IMR-90 (cell line): ENCODE measurements at regions not wholly inside any gene's neighbourhood (a gene's known extent, or its start where the extent isn't known, plus 50 kb on each side); places are given as distances from the start of the nearest gene placed in this dataset.

Source experiments
- ATAC-seq: fragments of 200-7000 bp; cut with Tn5 transposase; 2 replicates; pipeline ENCODE4 v1.9.1; 2020; ENCODE audit warnings: low read depth, mild to moderate bottlenecking, moderate library complexity
- BruUV-seq: library from RNA; stranded (reverse); fragments of 400-500 nt; replicated peaks from 2 replicates; lab custom pipeline; 2021; lab: Mats Ljungman, UMichigan
- CTCF ChIA-PET: fragments of 300-600 bp; formaldehyde crosslinking; extraction: SDS; loops from one replicate; lab custom pipeline; 2021; ENCODE audit warnings: antibody characterized with exemption; lab: Yijun Ruan, JAX
- POLR2A ChIA-PET: fragments of 300-600 bp; sonication (Branson Sonifier 250); formaldehyde crosslinking; loops from one replicate; lab custom pipeline; 2022; ENCODE audit warnings: antibody characterized with exemption; ENCODE audit not compliant: unreplicated experiment; lab: Charles Lee
- DNase-seq: peaks from one replicate; pipeline ENCODE4 v3.0.0; 2013
- H2AFZ ChIP-seq: replicated peaks from 2 replicates; pipeline ENCODE3; 2013; ENCODE audit warnings: low read length, mild to moderate bottlenecking; ENCODE audit not compliant: poor library complexity
- H2AK5ac ChIP-seq: 2 replicates; pipeline ENCODE4 v1.6.1; 2013; ENCODE audit warnings: low read depth, low read length, inconsistent platforms
- H2AK9ac ChIP-seq: replicated peaks from 2 replicates; pipeline ENCODE3; 2013; ENCODE audit warnings: mild to moderate bottlenecking, low read depth, low read length, moderate library complexity; ENCODE audit not compliant: poor library complexity
- H2BK120ac ChIP-seq: 2 replicates; pipeline ENCODE4 v1.6.1; 2013; ENCODE audit warnings: low read depth, low read length, inconsistent platforms
- H2BK15ac ChIP-seq: 3 replicates; pipeline ENCODE4 v1.6.1; 2013; ENCODE audit warnings: low read depth, low read length, inconsistent platforms
- H2BK20ac ChIP-seq: 2 replicates; pipeline ENCODE4 v1.6.1; 2013; ENCODE audit warnings: low read depth, mild to moderate bottlenecking, inconsistent platforms, low read length, moderate library complexity
- H2BK5ac ChIP-seq: 2 replicates; pipeline ENCODE4 v1.6.1; 2013; ENCODE audit warnings: mild to moderate bottlenecking, low read depth, low read length, inconsistent platforms; ENCODE audit not compliant: poor library complexity, severe bottlenecking
- H3K14ac ChIP-seq: replicated peaks from 2 replicates; pipeline ENCODE4 v1.6.1; 2013; ENCODE audit warnings: low read depth, low read length, inconsistent platforms
- H3K18ac ChIP-seq: 2 replicates; pipeline ENCODE4 v1.6.1; 2013; ENCODE audit warnings: low read depth, low read length, control low read depth
- H3K23ac ChIP-seq: 2 replicates; pipeline ENCODE4 v1.6.1; 2013; ENCODE audit warnings: low read depth, low read length, inconsistent platforms
- H3K27ac ChIP-seq: 2 replicates; pipeline ENCODE4 v1.5.1; 2013; ENCODE audit warnings: mild to moderate bottlenecking, control low read depth, low read length; ENCODE audit not compliant: insufficient read depth
- H3K27me3 ChIP-seq: 2 replicates; pipeline ENCODE4 v1.6.1; 2013; ENCODE audit warnings: low read length; ENCODE audit not compliant: control insufficient read depth, insufficient read depth
- H3K36me3 ChIP-seq: 2 replicates; pipeline ENCODE4 v1.6.1; 2013; ENCODE audit warnings: low read length, mixed read lengths; ENCODE audit not compliant: control insufficient read depth, insufficient read depth
- H3K4ac ChIP-seq: 2 replicates; pipeline ENCODE4 v1.6.1; 2013; ENCODE audit warnings: low read depth, low read length, inconsistent platforms
- H3K4me1 ChIP-seq: 2 replicates; pipeline ENCODE4 v1.6.1; 2013; ENCODE audit warnings: low read length, mixed read lengths; ENCODE audit not compliant: control insufficient read depth, insufficient read depth
- H3K4me2 ChIP-seq: 2 replicates; pipeline ENCODE4 v1.6.1; 2013; ENCODE audit warnings: low read depth, mild to moderate bottlenecking, control low read depth, low read length, moderate library complexity
- H3K4me3 ChIP-seq: 2 replicates; pipeline ENCODE4 v1.5.1; 2013; ENCODE audit warnings: low read depth, mild to moderate bottlenecking, control low read depth, low read length, moderate library complexity; ENCODE audit not compliant: insufficient read depth
- H3K56ac ChIP-seq: 2 replicates; pipeline ENCODE4 v1.6.1; 2013; ENCODE audit warnings: low read length, inconsistent platforms; ENCODE audit not compliant: insufficient read depth; ENCODE audit errors: extremely low read depth
- H3K79me1 ChIP-seq, 2 experiments: 2 replicates each; pipeline ENCODE4 v1.6.1; 2013; ENCODE audit warnings: low read length in 2 of 2, inconsistent platforms in 1 of 2, low read depth in 1 of 2
- H3K9ac ChIP-seq: 2 replicates; pipeline ENCODE4 v1.6.1; 2013; ENCODE audit warnings: low read depth, low read length, control low read depth
- H3K9me1 ChIP-seq: 2 replicates; pipeline ENCODE4 v1.6.1; 2013; ENCODE audit warnings: low read length, inconsistent platforms; ENCODE audit not compliant: insufficient read depth
- H3K9me3 ChIP-seq: 2 replicates; pipeline ENCODE4 v1.6.1; 2013; ENCODE audit warnings: low read length; ENCODE audit not compliant: control insufficient read depth, insufficient read depth
- H4K20me1 ChIP-seq: 2 replicates; pipeline ENCODE4 v1.6.1; 2013; ENCODE audit warnings: low read length, inconsistent platforms; ENCODE audit not compliant: insufficient read depth
- H4K5ac ChIP-seq: 2 replicates; pipeline ENCODE4 v1.6.1; 2013; ENCODE audit warnings: mild to moderate bottlenecking, low read depth, low read length, control low read depth
- H4K8ac ChIP-seq, 2 experiments: 2 replicates each; pipeline ENCODE4 v1.6.1; 2013; ENCODE audit warnings: low read depth in 2 of 2, low read length in 2 of 2, control low read depth in 1 of 2, inconsistent platforms in 1 of 2
- H4K91ac ChIP-seq: 2 replicates; pipeline ENCODE4 v1.6.1; 2013; ENCODE audit warnings: low read depth, low read length, inconsistent platforms; ENCODE audit not compliant: insufficient read depth
- BHLHE40 ChIP-seq: fragments of 150-350 bp; IDR thresholded peaks from 2 replicates; pipeline ENCODE4 v1.6.1; 2016; ENCODE audit warnings: mild to moderate bottlenecking, low read depth, low read length
- USF2 ChIP-seq: fragments of 150-350 bp; IDR thresholded peaks from 2 replicates; pipeline ENCODE4 v1.6.1; 2017; ENCODE audit warnings: mild to moderate bottlenecking, antibody characterized with exemption, low read length, low read depth
- whole genome bisulfite sequencing, 2 experiments: methylation state at CpG; one replicate each; pipeline versions ENCODE4 v1.1.5 to v1.1.7; 2013; ENCODE audit warnings: missing lambda C conversion rate in 2 of 2; ENCODE audit not compliant: insufficient read length in 1 of 2; ENCODE audit errors: extremely low coverage in 2 of 2; 5-methylcytosine and 5-hydroxymethylcytosine counted together
- dilution Hi-C: fragments of 300-500 bp; cut with HindIII; formaldehyde crosslinking; loops from one replicate; pipeline ENCODE4 v1.14.3; 2018; ENCODE audit warnings: low sequenced_read_pairs; ENCODE audit not compliant: unreplicated experiment
- in situ Hi-C: fragments of 300-500 bp; cut with MboI; formaldehyde crosslinking; loops from 3 replicates; pipeline ENCODE4 v1.14.3; 2019; ENCODE audit warnings: low sequenced_read_pairs, inconsistent platforms, mixed read lengths
- intact Hi-C: fragments of 100-400 bp; cut with micrococcal nuclease; formaldehyde crosslinking; loops from 2 replicates; pipeline ENCODE4 v1.10.0; 2022

GRCh38 chr1:14205066-14205465, 393.4 kb upstream of the KAZN start:
- dilution Hi-C loops: no loop called here
- POLR2A ChIA-PET: no interaction called here
- CTCF ChIA-PET: no interaction called here

More at GRCh38 chr1:14205066-14205465, 393.4 kb upstream of the KAZN start:
- no peak overlapping the region for H3K4ac ChIP-seq
- no peak overlapping the region for H4K91ac ChIP-seq
- H4K20me1 ChIP-seq: no peaks in the 10 kb centered on the region
- intact Hi-C loops (no loop called here), in situ Hi-C loops (no loop called here)
- H2BK15ac ChIP-seq: no peak overlapping the region
- no peaks in the 10 kb centered on the region for H3K9me3 ChIP-seq
- H3K4me2 ChIP-seq: no peak overlapping the region
- H3K18ac ChIP-seq: no peak overlapping the region
- H3K27me3 ChIP-seq: no peaks in the 10 kb centered on the region
- no peaks in the 10 kb centered on the region for H3K36me3 ChIP-seq
- no TSS peak for BruUV-seq
- 14% methylated on average over 1 of the region's 1 CpG; no CpG with 5 or more reads in 1 of the 2 experiments for WGBS, 2 experiments
- H2AK5ac ChIP-seq: no peak overlapping the region
- H3K4me1 ChIP-seq: no peaks in the 10 kb centered on the region
- H2BK5ac ChIP-seq: no peak overlapping the region
- H3K23ac ChIP-seq: no peak overlapping the region
- ATAC-seq: no peak
- H3K27ac ChIP-seq: no peak overlapping the region
- no peak overlapping the region for H3K14ac ChIP-seq
- H2BK120ac ChIP-seq: no peak overlapping the region
- TF ChIP-seq BHLHE40: no peak
- TF ChIP-seq USF2: no peak
- no peak overlapping the region for H4K8ac ChIP-seq
- no peak overlapping the region for H2AK9ac ChIP-seq
- no peak overlapping the region for H3K56ac ChIP-seq
- no peak overlapping the region for H2BK20ac ChIP-seq
- no peak overlapping the region for H2AFZ ChIP-seq
- H3K9me1 ChIP-seq: no peaks in the 10 kb centered on the region
- no peak for DNase-seq
- H3K4me3 ChIP-seq: no peak overlapping the region
- H3K9ac ChIP-seq: no peak overlapping the region
- H4K5ac ChIP-seq: no peak overlapping the region
- no peaks in the 10 kb centered on the region for H3K79me1 ChIP-seq
